Upper lobe of left lung (tissue), 4 donors: ENCODE measurements at regions not wholly inside any gene's neighbourhood (a gene's known extent, or its start where the extent isn't known, plus 50 kb on each side); places are given as distances from the start of the nearest gene placed in this dataset.

Experiments used
- POLR2A ChIP-seq, 4 donors: fragments of 450-650 bp; IDR thresholded peaks; one replicate each; pipeline ENCODE4 v1.5.1; 2016 to 2017; ENCODE audit warnings: antibody characterized with exemption in 4 of 4, mild to moderate bottlenecking in 2 of 4
- POLR2AphosphoS5 ChIP-seq, 2 donors: sonication (generic); formaldehyde crosslinking; IDR thresholded peaks; one replicate each; pipeline ENCODE4 v1.5.1; 2017; ENCODE audit warnings: antibody characterized with exemption in 2 of 2

DNA sequence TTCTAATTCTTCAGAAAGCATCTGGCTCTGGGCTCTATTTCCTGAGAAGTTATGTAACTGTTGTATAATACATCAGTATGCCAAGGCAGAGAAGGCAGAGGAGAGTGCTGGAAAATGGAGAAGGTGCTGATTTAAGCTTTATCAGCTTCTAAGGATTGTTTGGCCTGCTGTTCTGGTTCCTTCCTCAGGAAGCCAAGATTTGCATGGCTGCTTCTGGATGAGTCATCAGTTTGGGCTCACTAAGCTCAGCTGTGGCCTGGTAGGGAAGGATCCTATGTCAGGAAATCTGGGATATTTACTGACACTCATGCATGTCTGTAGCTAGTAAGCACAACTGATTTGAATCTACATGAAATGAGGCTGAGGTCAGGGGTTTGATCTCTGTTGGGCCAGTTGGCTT, 73.2 kb upstream of the ADGRL4 start:
- TF ChIP-seq POLR2A (IDR thresholded peaks at IDR 0.05) (no peak), POLR2AphosphoS5 (IDR thresholded peaks at IDR 0.05) (no peak)
